Stimulated activated memory B cell treated with anti-CD40 and anti-IgM and Interleukin-4, amounts not matched to agents 10 μg/mL and 1 μg/mL and 100 μg/mL, for 72 hours (primary cell): ENCODE measurements at regions not wholly inside any gene's neighbourhood (a gene's known extent, or its start where the extent isn't known, plus 50 kb on each side); places are given as distances from the start of the nearest gene placed in this dataset.

Source experiments
- ATAC-seq: fragments of 150-1000 bp; cut with Tn5 transposase; 2 replicates; pipeline ENCODE4 v1.10.0; 2021
- H3K27ac Mint-ChIP-seq: one replicate; pipeline ENCODE4 v1.8.0; 2022; ENCODE audit warnings: mild to moderate bottlenecking, mixed read lengths
- H3K27me3 Mint-ChIP-seq: one replicate; pipeline ENCODE4 v1.8.0; 2022; ENCODE audit warnings: mixed read lengths
- H3K36me3 Mint-ChIP-seq: one replicate; pipeline ENCODE4 v1.8.0; 2022; ENCODE audit warnings: mixed read lengths
- H3K4me1 Mint-ChIP-seq: one replicate; pipeline ENCODE4 v1.8.0; 2022; ENCODE audit warnings: mixed read lengths
- H3K4me3 Mint-ChIP-seq: one replicate; pipeline ENCODE4 v1.8.0; 2022; ENCODE audit warnings: mild to moderate bottlenecking, moderate library complexity, mixed read lengths
- H3K9me3 Mint-ChIP-seq: one replicate; pipeline ENCODE4 v1.8.0; 2022; ENCODE audit warnings: mixed read lengths

GRCh38 chr2:234231460-234231859, 181.0 kb downstream of the SPP2 start:
- ATAC-seq: no peak
- peaks cover 7% of the 10 kb centered on the region for H3K27me3 Mint-ChIP-seq

GRCh38 chr2:234219046-234219310, 168.5 kb downstream of the SPP2 start:
- Mint-ChIP-seq H3K4me3 (no peak overlapping the region), H3K9me3 (no peaks in the 10 kb centered on the region), H3K4me1 (no peaks in the 10 kb centered on the region), H3K27me3 (peaks cover 22% of the 10 kb centered on the region), H3K36me3 (no peaks in the 10 kb centered on the region), H3K27ac (no peak overlapping the region)
- no peak for ATAC-seq

More at GRCh38 chr2:234231460-234231859, 181.0 kb downstream of the SPP2 start:
- H3K27ac Mint-ChIP-seq: no peak overlapping the region
- no peaks in the 10 kb centered on the region for H3K4me1 Mint-ChIP-seq
- H3K9me3 Mint-ChIP-seq: no peaks in the 10 kb centered on the region
- H3K36me3 Mint-ChIP-seq: no peaks in the 10 kb centered on the region
- H3K4me3 Mint-ChIP-seq: no peak overlapping the region

GRCh38 chr2:234218266-234219045, 168.0 kb downstream of the SPP2 start:
- Mint-ChIP-seq H3K27ac (no peak overlapping the region), H3K4me1 (no peaks in the 10 kb centered on the region), H3K9me3 (no peaks in the 10 kb centered on the region), H3K4me3 (no peak overlapping the region), H3K27me3 (peaks cover 28% of the 10 kb centered on the region), H3K36me3 (no peaks in the 10 kb centered on the region)
- no peak for ATAC-seq

- ATAC-seq: no peak
- H3K27me3 Mint-ChIP-seq: peaks cover 61% of the 10 kb centered on the region
- no peak overlapping the region for H3K27ac Mint-ChIP-seq
- no peaks in the 10 kb centered on the region for H3K4me1 Mint-ChIP-seq
- no peaks in the 10 kb centered on the region for H3K36me3 Mint-ChIP-seq
- H3K9me3 Mint-ChIP-seq: peaks cover 3% of the 10 kb centered on the region
- H3K4me3 Mint-ChIP-seq: no peak overlapping the region
These were observed 162.0 kb downstream of the SPP2 start for GRCh38 chr2:234212534-234212933.

GRCh38 chr2:234211797-234212196, 161.3 kb downstream of the SPP2 start:
- Mint-ChIP-seq H3K9me3 (peaks cover 3% of the 10 kb centered on the region), H3K36me3 (no peaks in the 10 kb centered on the region), H3K27me3 (peaks cover 57% of the 10 kb centered on the region), H3K4me3 (no peak overlapping the region), H3K4me1 (no peaks in the 10 kb centered on the region), H3K27ac (no peak overlapping the region)
- ATAC-seq: no peak

GRCh38 chr2:234206738-234207137, 156.2 kb downstream of the SPP2 start:
- no peak overlapping the region for H3K27ac Mint-ChIP-seq
- H3K4me1 Mint-ChIP-seq: no peaks in the 10 kb centered on the region
- H3K4me3 Mint-ChIP-seq: no peak overlapping the region
- no peaks in the 10 kb centered on the region for H3K36me3 Mint-ChIP-seq
- ATAC-seq: no peak
- H3K9me3 Mint-ChIP-seq: peaks cover 3% of the 10 kb centered on the region
- peaks cover 21% of the 10 kb centered on the region for H3K27me3 Mint-ChIP-seq

GRCh38 chr2:234204480-234204879, 154.0 kb downstream of the SPP2 start:
- Mint-ChIP-seq H3K36me3 (no peaks in the 10 kb centered on the region), H3K27ac (no peak overlapping the region), H3K4me1 (no peaks in the 10 kb centered on the region), H3K4me3 (no peak overlapping the region), H3K9me3 (no peaks in the 10 kb centered on the region), H3K27me3 (peaks cover 5% of the 10 kb centered on the region)
- no peak for ATAC-seq

- no peak overlapping the region for H3K4me3 Mint-ChIP-seq
- no peaks in the 10 kb centered on the region for H3K9me3 Mint-ChIP-seq
- ATAC-seq: no peak
- peaks cover 7% of the 10 kb centered on the region for H3K27me3 Mint-ChIP-seq
- no peaks in the 10 kb centered on the region for H3K36me3 Mint-ChIP-seq
- no peak overlapping the region for H3K27ac Mint-ChIP-seq
- no peaks in the 10 kb centered on the region for H3K4me1 Mint-ChIP-seq
These were observed 152.9 kb downstream of the SPP2 start for GRCh38 chr2:234203135-234203984.

- no peak overlapping the region for H3K27ac Mint-ChIP-seq
- no peaks in the 10 kb centered on the region for H3K4me1 Mint-ChIP-seq
- no peaks in the 10 kb centered on the region for H3K36me3 Mint-ChIP-seq
- ATAC-seq: no peak
- no peaks in the 10 kb centered on the region for H3K9me3 Mint-ChIP-seq
- no peak overlapping the region for H3K4me3 Mint-ChIP-seq
- H3K27me3 Mint-ChIP-seq: peaks cover 12% of the 10 kb centered on the region
These were observed 152.1 kb downstream of the SPP2 start for GRCh38 chr2:234202601-234203000.

GRCh38 chr2:234199996-234200395, 149.5 kb downstream of the SPP2 start:
- H3K9me3 Mint-ChIP-seq: no peaks in the 10 kb centered on the region
- no peak overlapping the region for H3K27ac Mint-ChIP-seq
- H3K36me3 Mint-ChIP-seq: no peaks in the 10 kb centered on the region
- H3K4me1 Mint-ChIP-seq: no peaks in the 10 kb centered on the region
- no peak for ATAC-seq
- H3K4me3 Mint-ChIP-seq: no peak overlapping the region
- peaks cover 15% of the 10 kb centered on the region for H3K27me3 Mint-ChIP-seq

GRCh38 chr2:234198976-234199375, 148.5 kb downstream of the SPP2 start:
- no peak for ATAC-seq
- H3K36me3 Mint-ChIP-seq: no peaks in the 10 kb centered on the region
- H3K4me3 Mint-ChIP-seq: no peak overlapping the region
- no peaks in the 10 kb centered on the region for H3K4me1 Mint-ChIP-seq
- no peaks in the 10 kb centered on the region for H3K9me3 Mint-ChIP-seq
- H3K27me3 Mint-ChIP-seq: peaks cover 22% of the 10 kb centered on the region
- H3K27ac Mint-ChIP-seq: no peak overlapping the region

- no peak for ATAC-seq
- Mint-ChIP-seq H3K27me3 (peaks cover 34% of the 10 kb centered on the region), H3K36me3 (no peaks in the 10 kb centered on the region), H3K4me3 (no peak overlapping the region), H3K27ac (no peak overlapping the region), H3K9me3 (no peaks in the 10 kb centered on the region), H3K4me1 (no peaks in the 10 kb centered on the region)
These were observed 145.0 kb downstream of the SPP2 start for GRCh38 chr2:234195516-234195915.

- no peak overlapping the region for H3K27ac Mint-ChIP-seq
- H3K27me3 Mint-ChIP-seq: peaks cover 40% of the 10 kb centered on the region
- H3K4me1 Mint-ChIP-seq: peaks cover 2% of the 10 kb centered on the region
- no peak for ATAC-seq
- no peaks in the 10 kb centered on the region for H3K9me3 Mint-ChIP-seq
- H3K36me3 Mint-ChIP-seq: no peaks in the 10 kb centered on the region
- no peak overlapping the region for H3K4me3 Mint-ChIP-seq
These were observed 143.6 kb downstream of the SPP2 start for GRCh38 chr2:234193977-234194563.

GRCh38 chr2:234191819-234192407, 141.4 kb downstream of the SPP2 start:
- Mint-ChIP-seq H3K27me3 (peaks cover 44% of the 10 kb centered on the region), H3K4me3 (no peak overlapping the region), H3K27ac (no peak overlapping the region), H3K9me3 (peaks cover 4% of the 10 kb centered on the region), H3K4me1 (peaks cover 7% of the 10 kb centered on the region), H3K36me3 (no peaks in the 10 kb centered on the region)
- no peak for ATAC-seq

- Mint-ChIP-seq H3K4me1 (peaks cover 7% of the 10 kb centered on the region), H3K27me3 (peaks cover 55% of the 10 kb centered on the region), H3K4me3 (no peak overlapping the region), H3K9me3 (peaks cover 4% of the 10 kb centered on the region), H3K36me3 (no peaks in the 10 kb centered on the region), H3K27ac (no peak overlapping the region)
- no peak for ATAC-seq
These were observed 139.3 kb downstream of the SPP2 start for GRCh38 chr2:234189786-234190300.
